Thyroid gland (tissue), 4 donors: ENCODE measurements at regions not wholly inside any gene's neighbourhood (a gene's known extent, or its start where the extent isn't known, plus 50 kb on each side); places are given as distances from the start of the nearest gene placed in this dataset.
"Not testable (repeated sequence)": the region's sequence is repeated elsewhere in the genome, so short reads cannot be mapped to it uniquely, and the experiment has no call there.

Experiments
- DNase-seq, 2 donors: peaks; one replicate each; pipeline ENCODE4 v3.0.0-alpha.2; 2019
- H3K27ac ChIP-seq, 3 donors: fragments of 200-600 bp; sonication (generic); 1 replicate in 2 of 3; 2 replicates in 1 of 3; pipeline ENCODE4 v1.5.1; 2016 to 2019; ENCODE audit warnings: mild to moderate bottlenecking in 1 of 3, moderate library complexity in 1 of 3
- H3K27me3 ChIP-seq: fragments of 200-600 bp; sonication (generic); one replicate; pipeline ENCODE4 v1.5.1; 2019
- H3K36me3 ChIP-seq, 2 donors: fragments of 200-600 bp; sonication (generic); one replicate each; pipeline ENCODE4 v1.5.1; 2016 to 2019
- H3K4me1 ChIP-seq, 2 donors: fragments of 200-600 bp; sonication (generic); one replicate each; pipeline ENCODE4 v1.5.1; 2017 to 2019
- H3K4me3 ChIP-seq, 3 donors: fragments of 200-600 bp; sonication (generic); replicated peaks in 1 of 3; 1 replicate in 2 of 3; 2 replicates in 1 of 3; pipeline ENCODE4 v1.5.1; 2016; ENCODE audit warnings: mild to moderate bottlenecking in 1 of 3
- H3K9me3 ChIP-seq: fragments of 200-600 bp; sonication (generic); one replicate; pipeline ENCODE4 v1.5.1; 2017
- WGBS, 2 donors: methylation state at CpG; one replicate each; pipeline ENCODE4 v1.1.5; 2017; 5-methylcytosine and 5-hydroxymethylcytosine counted together
- intact Hi-C: fragments of 100-400 bp; cut with DNase I; formaldehyde crosslinking; loops from one replicate; pipeline ENCODE4 v1.15.1; 2023

- H3K4me1 ChIP-seq, H3K36me3 ChIP-seq, H3K27ac ChIP-seq, intact Hi-C loops, H3K9me3 ChIP-seq, H3K4me3 ChIP-seq, DNase-seq, H3K27me3 ChIP-seq: not testable (repeated sequence)
- WGBS, 2 donors = 75 to 92% methylated on average over 4 of the region's 4 CpGs
Observed at GRCh38 chr7:150087478-150087877, 213.7 kb downstream of the ATP6V0E2 start.

- H3K27me3 ChIP-seq, H3K4me1 ChIP-seq, DNase-seq, intact Hi-C loops, H3K27ac ChIP-seq, H3K9me3 ChIP-seq, H3K4me3 ChIP-seq, H3K36me3 ChIP-seq: not testable (repeated sequence)
- 67 to 86% methylated on average over 1 of the region's 1 CpG for WGBS, 2 donors
Observed at GRCh38 chr7:150089139-150089538, 215.4 kb downstream of the ATP6V0E2 start.

- intact Hi-C loops, H3K36me3 ChIP-seq, DNase-seq, H3K9me3 ChIP-seq, H3K4me3 ChIP-seq, H3K27me3 ChIP-seq, H3K4me1 ChIP-seq, H3K27ac ChIP-seq: not testable (repeated sequence)
- WGBS, 2 donors = 67 to 79% methylated on average over 1 to 3 of the region's 3 CpGs
Observed at GRCh38 chr7:150090776-150091175, 217.0 kb downstream of the ATP6V0E2 start.

GRCh38 chr7:150093897-150094296 is 220.1 kb downstream of the ATP6V0E2 start:
- WGBS, 2 donors = 46 to 55% methylated on average over 6 of the region's 6 CpGs
- H3K4me3 ChIP-seq, H3K36me3 ChIP-seq, intact Hi-C loops, DNase-seq, H3K4me1 ChIP-seq, H3K27ac ChIP-seq, H3K9me3 ChIP-seq, H3K27me3 ChIP-seq: not testable (repeated sequence)

DNA sequence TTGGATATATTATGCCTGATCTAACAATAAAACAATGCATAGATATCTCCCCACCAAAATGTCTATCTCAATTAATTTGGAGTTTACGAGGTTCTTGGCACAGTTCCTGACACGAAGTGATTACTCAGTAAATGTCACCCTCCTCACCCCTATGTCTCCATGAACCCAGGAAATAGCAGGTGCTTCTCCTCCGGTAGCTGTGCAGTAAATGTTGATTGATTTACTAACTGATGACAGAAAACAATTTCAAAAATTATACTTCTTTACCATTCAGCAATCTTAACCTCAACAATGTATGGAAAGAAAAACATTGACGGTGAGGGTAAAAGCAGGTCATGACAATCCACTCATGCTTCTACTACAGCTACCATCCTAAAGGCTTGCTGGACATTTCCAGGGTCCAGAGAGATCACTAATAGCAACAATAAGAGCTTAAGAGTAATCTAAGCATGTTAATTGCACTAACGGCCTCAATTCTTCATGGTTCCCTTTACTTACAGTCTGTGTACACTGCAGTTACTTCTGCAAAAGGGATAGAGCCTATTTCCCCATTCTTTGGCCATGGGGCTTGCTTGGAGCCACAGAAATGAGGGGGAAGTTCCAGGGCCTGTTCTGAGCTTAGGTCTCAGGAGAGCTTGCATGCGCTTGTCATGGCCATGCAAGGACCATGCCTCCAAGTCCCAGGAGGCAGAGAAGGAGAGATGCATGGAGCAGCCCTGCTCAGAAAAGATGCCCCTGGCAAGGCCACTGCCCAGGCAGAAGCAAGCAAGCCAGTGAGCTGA is 222.6 kb downstream of the ATP6V0E2 start:
- intact Hi-C loops, H3K27me3 ChIP-seq, H3K9me3 ChIP-seq, H3K4me1 ChIP-seq, H3K4me3 ChIP-seq, DNase-seq, H3K27ac ChIP-seq, H3K36me3 ChIP-seq: not testable (repeated sequence)
- 70 to 74% methylated on average over 6 of the region's 6 CpGs for WGBS, 2 donors

- H3K4me3 ChIP-seq, H3K4me1 ChIP-seq, intact Hi-C loops, DNase-seq, H3K27ac ChIP-seq, H3K36me3 ChIP-seq, H3K27me3 ChIP-seq, H3K9me3 ChIP-seq: not testable (repeated sequence)
- WGBS, 2 donors = 78 to 87% methylated on average over 6 to 7 of the region's 7 CpGs
Observed at GRCh38 chr7:150098592-150098991, 224.6 kb upstream of the LRRC61 start.

DNA sequence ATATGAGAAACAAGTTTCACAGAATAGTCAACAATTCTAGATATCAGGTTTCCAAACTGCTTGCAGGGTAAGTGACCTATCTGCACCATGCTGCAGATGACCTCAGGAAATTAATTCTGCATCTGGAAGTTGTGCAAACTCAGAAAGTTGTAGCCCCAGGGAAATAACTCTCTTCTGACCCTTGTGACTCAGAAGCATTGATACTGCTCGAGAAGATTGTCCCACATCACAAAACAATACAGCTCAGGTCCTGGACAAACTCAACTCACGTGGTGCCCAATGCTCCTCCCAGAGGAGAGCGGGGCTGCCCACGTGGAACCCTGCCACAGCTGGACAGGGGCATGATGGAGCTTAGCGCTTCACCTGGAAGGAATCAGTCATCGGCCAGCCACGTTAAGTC is 221.9 kb upstream of the LRRC61 start:
- H3K4me3 ChIP-seq, H3K36me3 ChIP-seq, H3K27me3 ChIP-seq, H3K4me1 ChIP-seq, H3K9me3 ChIP-seq, intact Hi-C loops, H3K27ac ChIP-seq, DNase-seq: not testable (repeated sequence)
- WGBS, 2 donors = 60 to 76% methylated on average over 4 to 5 of the region's 7 CpGs

- H3K27ac ChIP-seq, intact Hi-C loops, H3K4me3 ChIP-seq, H3K9me3 ChIP-seq, DNase-seq, H3K4me1 ChIP-seq, H3K27me3 ChIP-seq, H3K36me3 ChIP-seq: not testable (repeated sequence)
- 91 to 97% methylated on average over 1 of the region's 1 CpG for WGBS, 2 donors
Observed at GRCh38 chr7:150107283-150107682, 215.9 kb upstream of the LRRC61 start.

GRCh38 chr7:150110375-150110820 is 212.8 kb upstream of the LRRC61 start:
- H3K4me1 ChIP-seq, DNase-seq, intact Hi-C loops, H3K36me3 ChIP-seq, H3K4me3 ChIP-seq, H3K9me3 ChIP-seq, H3K27me3 ChIP-seq, H3K27ac ChIP-seq: not testable (repeated sequence)
- WGBS, 2 donors = 70% methylated on average over 2 of the region's 5 CpGs; no CpG with 5 or more reads in 1 of the 2 donors

GRCh38 chr7:150110882-150111281 is 212.3 kb upstream of the LRRC61 start:
- H3K4me1 ChIP-seq, intact Hi-C loops, H3K4me3 ChIP-seq, H3K36me3 ChIP-seq, H3K27ac ChIP-seq, H3K9me3 ChIP-seq, DNase-seq, H3K27me3 ChIP-seq: not testable (repeated sequence)
- WGBS, 2 donors = 71 to 73% methylated on average over 4 to 6 of the region's 8 CpGs

GRCh38 chr7:150111373-150112139 is 211.6 kb upstream of the LRRC61 start:
- intact Hi-C loops, H3K4me1 ChIP-seq, H3K27ac ChIP-seq, H3K4me3 ChIP-seq, H3K9me3 ChIP-seq, DNase-seq, H3K36me3 ChIP-seq, H3K27me3 ChIP-seq: not testable (repeated sequence)
- WGBS, 2 donors = 50 to 52% methylated on average over 28 to 33 of the region's 33 CpGs

- H3K27ac ChIP-seq, intact Hi-C loops: not testable (repeated sequence)
Observed at GRCh38 chr7:150113301-150113700, 209.9 kb upstream of the LRRC61 start.

DNA sequence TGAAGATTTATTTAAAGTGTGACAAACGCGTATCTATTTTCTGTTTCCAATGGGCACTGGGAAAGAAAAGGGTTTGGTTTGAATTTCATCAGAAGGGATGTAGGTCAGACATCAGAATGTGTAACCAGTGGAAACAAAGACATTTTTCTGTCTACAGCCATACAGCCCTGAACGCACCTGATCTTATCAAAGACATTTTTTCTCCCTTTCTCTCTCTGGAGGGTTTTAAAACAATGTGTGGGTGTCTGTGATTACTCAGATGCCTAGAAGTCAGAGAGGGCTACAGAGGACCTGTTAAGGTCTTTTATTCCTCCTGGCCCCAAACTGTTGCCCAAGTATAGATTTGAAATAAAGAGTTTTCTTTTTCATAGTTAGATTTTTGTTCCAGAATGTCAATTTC is 208.6 kb upstream of the LRRC61 start:
- 82 to 86% methylated on average over 3 of the region's 3 CpGs for WGBS, 2 donors
- H3K4me3 ChIP-seq, H3K27me3 ChIP-seq, H3K27ac ChIP-seq, DNase-seq, intact Hi-C loops, H3K9me3 ChIP-seq, H3K36me3 ChIP-seq, H3K4me1 ChIP-seq: not testable (repeated sequence)

More at GRCh38 chr7:150113301-150113700, 209.9 kb upstream of the LRRC61 start:
- not testable (repeated sequence) for DNase-seq, H3K4me3 ChIP-seq, H3K36me3 ChIP-seq, H3K27me3 ChIP-seq, H3K4me1 ChIP-seq, H3K9me3 ChIP-seq
- 65 to 86% methylated on average over 2 of the region's 2 CpGs for WGBS, 2 donors
